K562 (cell line): ENCODE measurements at regions not wholly inside any gene's neighbourhood (a gene's known extent, or its start where the extent isn't known, plus 50 kb on each side); places are given as distances from the start of the nearest gene placed in this dataset.

Experiments
- ATAC-seq: fragments of 200-7000 bp; cut with Tn5 transposase; 3 replicates; pipeline ENCODE4 v1.9.1; 2020; ENCODE audit warnings: moderate library complexity
- BruUV-seq: library from RNA; stranded (reverse); fragments of 400-500 nt; replicated peaks from 2 replicates; lab custom pipeline; 2021; lab: Mats Ljungman, UMichigan
- CTCF ChIA-PET: fragments of 300-600 bp; formaldehyde crosslinking; extraction: SDS; loops from one replicate; lab custom pipeline; 2021; ENCODE audit warnings: low intra/inter-chr PET ratio; lab: Yijun Ruan, JAX
- POLR2A ChIA-PET: fragments of 300-600, 350-650 bp; sonication (Branson Sonifier 250); formaldehyde crosslinking; extraction: SDS; loops from one replicate; lab custom pipeline; 2021; ENCODE audit warnings: antibody characterized with exemption, inconsistent platforms; lab: Yijun Ruan, JAX
- DNase-seq, 4 experiments: peaks; one replicate each; pipeline versions ENCODE4 v3.0.0 to v3.0.0-alpha.2; 2011 to 2018; ENCODE audit warnings: low spot score in 3 of 4, mixed read lengths in 3 of 4; ENCODE audit errors: extremely low read depth in 1 of 4
- FAIRE-seq: peaks from 2 replicates; lab custom pipeline; 2011; peaks lifted over from hg19 to GRCh38; lab: Jason Lieb, UNC
- H2AFZ ChIP-seq: 2 replicates; pipeline ENCODE4 v1.6.0; 2011; ENCODE audit warnings: low read depth, low read length, control low read depth, inconsistent platforms
- H3K27ac ChIP-seq: fragments of 200-600 bp; 3 replicates; pipeline ENCODE4 v1.8.0; 2011; ENCODE audit warnings: low read depth, mild to moderate bottlenecking, control low read depth, inconsistent platforms, low read length, moderate library complexity, mixed read lengths; ENCODE audit errors: extremely low read depth
- H3K27me3 ChIP-seq, 2 experiments: fragments of 300-600 bp in 1 of 2; 2 replicates in 1 of 2; 3 replicates in 1 of 2; pipeline versions ENCODE4 v1.6.0 to v1.8.0; 2011; ENCODE audit warnings: inconsistent platforms in 2 of 2, low read length in 2 of 2, mild to moderate bottlenecking in 1 of 2, mixed read lengths in 1 of 2, moderate library complexity in 1 of 2; ENCODE audit not compliant: control insufficient read depth in 2 of 2, insufficient read depth in 2 of 2
- H3K36me3 ChIP-seq: fragments of 300-600 bp; 3 replicates; pipeline ENCODE4 v1.8.0; 2011; ENCODE audit warnings: mild to moderate bottlenecking, low read length, inconsistent platforms; ENCODE audit not compliant: control insufficient read depth, insufficient read depth
- H3K4me1 ChIP-seq, 2 experiments: fragments of 200-600 bp in 1 of 2; replicated peaks in 1 of 2; 2 replicates in 1 of 2; 3 replicates in 1 of 2; pipeline versions ENCODE4 v1.5.1 to v1.8.0; 2011; ENCODE audit warnings: inconsistent platforms in 2 of 2, low read length in 2 of 2, mild to moderate bottlenecking in 1 of 2, mixed read lengths in 1 of 2, moderate library complexity in 1 of 2; ENCODE audit not compliant: control insufficient read depth in 2 of 2, insufficient read depth in 2 of 2
- H3K4me2 ChIP-seq: 2 replicates; pipeline ENCODE4 v1.6.1; 2011; ENCODE audit warnings: low read length, control low read depth, inconsistent platforms, mixed read lengths; ENCODE audit not compliant: insufficient read depth
- H3K4me3 ChIP-seq: fragments of 200-600 bp; sonication (generic), shearing (Covaris generic); 2 replicates; pipeline ENCODE4 v1.5.1; 2016; ENCODE audit warnings: control low read depth, inconsistent platforms
- H3K79me2 ChIP-seq: fragments of 200-600 bp; 3 replicates; pipeline ENCODE4 v1.8.0; 2011; ENCODE audit warnings: low read length, inconsistent platforms; ENCODE audit not compliant: control insufficient read depth, insufficient read depth
- H3K9ac ChIP-seq, 2 experiments: 2 replicates each; pipeline versions ENCODE4 v1.6.0 to v1.6.1; 2011; ENCODE audit warnings: low read depth in 2 of 2, low read length in 2 of 2, control low read depth in 1 of 2, inconsistent platforms in 1 of 2, mild to moderate bottlenecking in 1 of 2, mixed read lengths in 1 of 2; ENCODE audit not compliant: insufficient read depth in 1 of 2
- H3K9me1 ChIP-seq: one replicate; pipeline ENCODE4 v1.6.0; 2011; ENCODE audit warnings: inconsistent platforms, mild to moderate bottlenecking, low read length, moderate library complexity; ENCODE audit not compliant: control insufficient read depth, insufficient read depth
- H3K9me3 ChIP-seq: replicated peaks from 2 replicates; pipeline ENCODE4 v1.5.1; 2011; ENCODE audit warnings: low read depth, low read length, inconsistent platforms; ENCODE audit not compliant: control insufficient read depth, insufficient read depth
- H4K20me1 ChIP-seq: replicated peaks from 2 replicates; pipeline ENCODE4 v1.6.1; 2011; ENCODE audit warnings: low read length, inconsistent platforms, mixed read lengths; ENCODE audit not compliant: control insufficient read depth, insufficient read depth
- CBX8 ChIP-seq: fragments of 200-600 bp; sonication (generic); IDR thresholded peaks from 2 replicates; pipeline ENCODE4 v1.6.1; 2012; ENCODE audit warnings: borderline replicate concordance, mixed run types, low read depth, mild to moderate bottlenecking, moderate library complexity, mixed read lengths, low read length, control low read depth, inconsistent platforms; ENCODE audit not compliant: poor library complexity, severe bottlenecking; ENCODE audit errors: extremely low read depth
- CSDE1 ChIP-seq, 2 experiments: fragments of 450-650 bp; IDR thresholded peaks; 2 replicates each; pipeline ENCODE4 v1.6.1; 2016; ENCODE audit warnings: mild to moderate bottlenecking in 1 of 2
- CTBP1 ChIP-seq: fragments of 450-650 bp; IDR thresholded peaks from 2 replicates; pipeline ENCODE4 v1.6.1; 2016; ENCODE audit warnings: borderline replicate concordance
- DNMT1 ChIP-seq: fragments of 450-650 bp; IDR thresholded peaks from 2 replicates; pipeline ENCODE4 v1.6.1; 2016; ENCODE audit warnings: antibody characterized with exemption, mild to moderate bottlenecking
- GABPB2 ChIP-seq: fragments of 250-450 bp; sonication (Bioruptor Pico); conservative IDR thresholded peaks from 2 replicates; pipeline ENCODE4 v1.5.1; 2021; ENCODE audit warnings: mild to moderate bottlenecking
- GTF3C2 ChIP-seq: IDR thresholded peaks from 3 replicates; pipeline ENCODE4 v1.6.1; 2011; ENCODE audit warnings: borderline replicate concordance, mild to moderate bottlenecking, moderate library complexity; ENCODE audit not compliant: insufficient read length; ENCODE audit errors: extremely low read depth
- NRF1 ChIP-seq, 2 experiments: fragments of 450-650 bp; IDR thresholded peaks in 1 of 2; conservative IDR thresholded peaks in 1 of 2; 2 replicates each; pipeline ENCODE4 v1.6.1; 2014; ENCODE audit warnings: mild to moderate bottlenecking in 2 of 2
- RBBP5 ChIP-seq: fragments of 200-600 bp; sonication (generic); IDR thresholded peaks from 2 replicates; pipeline ENCODE4 v1.6.1; 2012; ENCODE audit warnings: borderline replicate concordance, mild to moderate bottlenecking, low read length, control low read depth, inconsistent platforms; ENCODE audit not compliant: insufficient read depth, poor library complexity, severe bottlenecking
- RBFOX2 ChIP-seq: fragments of 200-400 bp; formaldehyde crosslinking; IDR thresholded peaks from 2 replicates; pipeline ENCODE4 v1.6.1; 2017; ENCODE audit warnings: low read depth, mild to moderate bottlenecking, low read length, moderate library complexity
- ZKSCAN1 ChIP-seq: fragments of 150-350 bp; IDR thresholded peaks from 2 replicates; pipeline ENCODE4 v1.6.1; 2016; ENCODE audit warnings: low read depth, low read length
- ZNF589 ChIP-seq: fragments of 200-800 bp; sonication (Bioruptor generic); IDR thresholded peaks from 2 replicates; pipeline ENCODE4 v1.6.1; 2016; ENCODE audit warnings: low read depth, missing genetic modification characterization, missing compliant biosample characterization
- WGBS: fragments of 100-300 bp; shearing (Covaris generic); methylation state at CpG from one replicate; pipeline ENCODE4 v1.1.6; 2016; ENCODE audit warnings: low coverage, mixed read lengths; ENCODE audit not compliant: insufficient coverage; ENCODE audit errors: missing lambda C conversion rate; 5-methylcytosine and 5-hydroxymethylcytosine counted together
- in situ Hi-C: fragments of 300-500 bp; cut with MboI; formaldehyde crosslinking; loops from 4 replicates; pipeline ENCODE4 v1.15.0; 2018; ENCODE audit warnings: inconsistent platforms, mixed read lengths
- intact Hi-C: fragments of 100-400 bp; cut with micrococcal nuclease; formaldehyde crosslinking; loops from 2 replicates; pipeline ENCODE4 v1.14.2; 2022

DNA sequence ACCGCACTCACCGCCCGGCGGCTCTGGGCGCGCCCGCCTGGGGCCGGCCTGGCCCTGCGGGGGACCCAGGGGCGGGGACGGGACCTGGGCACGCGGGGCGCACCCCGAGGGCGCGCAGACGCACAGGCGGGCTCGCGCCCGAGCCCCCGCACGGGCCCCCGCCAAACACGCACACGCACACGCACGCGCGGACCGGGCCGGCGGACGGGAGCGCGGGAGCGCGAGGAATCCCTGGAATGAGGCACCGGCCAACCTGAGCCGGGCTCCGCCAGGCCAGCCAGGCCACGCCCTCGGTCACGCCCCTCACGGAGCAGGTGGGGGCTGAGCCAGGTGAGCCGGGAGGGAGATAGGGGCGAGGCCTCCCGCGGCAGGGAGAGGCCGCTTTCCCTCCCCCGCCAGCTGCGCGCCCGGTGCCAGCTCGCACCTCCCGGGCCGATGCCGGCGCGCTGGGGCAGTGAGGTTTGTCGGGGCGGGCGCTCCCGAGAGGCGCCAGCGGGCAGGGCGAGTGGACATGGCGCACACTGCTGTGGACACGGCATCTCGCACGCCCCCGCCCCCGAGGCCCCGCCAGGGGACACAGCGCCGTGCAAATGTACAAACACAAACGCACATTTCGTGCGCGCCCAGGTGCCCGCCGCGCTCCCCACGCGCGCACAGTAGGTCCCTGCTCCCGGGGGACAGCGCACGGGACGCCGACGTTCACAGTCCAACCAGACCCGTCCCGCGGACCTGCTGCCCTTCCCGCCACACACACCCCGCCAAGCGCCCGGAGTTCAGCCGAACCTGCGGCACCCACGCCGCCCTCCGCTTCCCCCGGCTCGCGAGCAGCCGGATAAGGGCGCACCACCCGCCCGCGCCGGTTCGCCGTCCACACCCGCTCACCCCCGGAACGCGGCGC, 75.9 kb upstream of the VGLL4 start (continued):
- TF ChIP-seq RBBP5: peak; percentile 27
- peak in 1 of 2 experiments; percentile 45; a peak in 2 of 4 replicates for TF ChIP-seq NRF1 (conservative IDR thresholded peaks at IDR 0.05 in 1 of 2, IDR thresholded peaks at IDR 0.05 in 1 of 2)
- 0 out of 2 replicates have a peak, but pooled peaks have one; percentile 26 for TF ChIP-seq RBFOX2
- TF ChIP-seq CTBP1: peak; percentile 51; the same call in 1 of the 2 replicates
- peak; percentile 91 for TF ChIP-seq ZKSCAN1
- TF ChIP-seq GABPB2 (CRISPR knock-in tag): no peak

- Histone ChIP-seq H3K79me2 (no peaks in the 10 kb centered on the region), H2AFZ (peak overlapping the region; percentile 71)
- CTCF ChIA-PET: no interaction called here
- TF ChIP-seq GTF3C2 (no peak), CSDE1 (IDR thresholded peaks at IDR 0.05) (no peak), CBX8 (peak; percentile 24), DNMT1 (no peak), ZNF589 (no peak), RBBP5 (peak; percentile 34)
Observed at GRCh38 chr3:11718637-11719405, 75.1 kb upstream of the VGLL4 start.

More at GRCh38 chr3:11718637-11719405, 75.1 kb upstream of the VGLL4 start:
- 14% methylated on average over 32 of the region's 44 CpGs for WGBS
- BruUV-seq: no TSS peak
- peak overlapping the region; percentile 41 for H3K4me3 ChIP-seq
- no peak for DNase-seq
- no peak overlapping the region for H3K27ac ChIP-seq
- FAIRE-seq: no peak
- H3K27me3 ChIP-seq: peaks cover 42 to 50% of the 10 kb centered on the region in 2 experiments
- no peaks in the 10 kb centered on the region; the same call in 1 of the 2 replicates for H3K9me3 ChIP-seq
- H4K20me1 ChIP-seq: 0 out of 2 replicates have a peak, but pooled peaks cover 3% of the 10 kb centered on the region
- no peaks in the 10 kb centered on the region for H3K9me1 ChIP-seq
- H3K4me2 ChIP-seq: peak overlapping the region; percentile 72
- POLR2A ChIA-PET: no interaction called here
- in situ Hi-C loops (no loop called here), intact Hi-C loops (no loop called here)
- peaks cover 0 to 19% of the 10 kb centered on the region in 2 experiments; a peak in 3 of 5 replicates for H3K4me1 ChIP-seq
- no peaks in the 10 kb centered on the region for H3K36me3 ChIP-seq
- peak; percentile 32 for ATAC-seq
- H3K9ac ChIP-seq: peak overlapping the region in 1 of 2 experiments; percentile 18; a peak in 2 of 4 replicates
